Stimulated activated CD4-positive, alpha-beta T cell treated with anti-CD3 and anti-CD28 coated beads, Interleukin-15, amount 100 ng/mL, for 1 hour (primary cell): ENCODE measurements at regions not wholly inside any gene's neighbourhood (a gene's known extent, or its start where the extent isn't known, plus 50 kb on each side); places are given as distances from the start of the nearest gene placed in this dataset.
"Not testable (repeated sequence)": the region's sequence is repeated elsewhere in the genome, so short reads cannot be mapped to it uniquely, and the experiment has no call there.

ENCODE experiments used
- DNase-seq, 2 donors: peaks; one replicate each; pipeline ENCODE4 v3.0.0-alpha.2; 2020; ENCODE audit warnings: low read depth in 1 of 2, low spot score in 1 of 2

- DNase-seq, result no peak
These were observed 109.7 kb downstream of the RAMP3 start for GRCh38 chr7:45267262-45267661.

DNA sequence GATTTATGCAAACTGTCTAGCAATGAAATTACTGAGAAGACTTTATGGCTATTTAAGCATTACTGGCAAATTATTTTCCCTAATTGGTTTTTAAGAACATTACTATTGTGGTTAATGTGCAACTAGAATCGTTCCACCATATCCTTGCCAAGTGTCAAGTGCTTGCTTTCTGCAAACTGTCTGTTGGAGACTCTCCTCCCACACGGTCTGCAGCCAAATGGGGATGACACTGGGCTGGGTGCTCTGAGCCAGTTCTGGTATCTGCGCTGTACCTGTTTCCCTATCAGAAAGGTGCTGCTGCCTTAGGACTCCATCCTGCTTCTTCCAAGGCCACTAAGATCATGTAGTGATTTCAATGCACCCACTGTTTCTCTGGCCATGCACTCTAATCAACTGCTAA is 110.4 kb downstream of the RAMP3 start:
- no peak for DNase-seq

DNA sequence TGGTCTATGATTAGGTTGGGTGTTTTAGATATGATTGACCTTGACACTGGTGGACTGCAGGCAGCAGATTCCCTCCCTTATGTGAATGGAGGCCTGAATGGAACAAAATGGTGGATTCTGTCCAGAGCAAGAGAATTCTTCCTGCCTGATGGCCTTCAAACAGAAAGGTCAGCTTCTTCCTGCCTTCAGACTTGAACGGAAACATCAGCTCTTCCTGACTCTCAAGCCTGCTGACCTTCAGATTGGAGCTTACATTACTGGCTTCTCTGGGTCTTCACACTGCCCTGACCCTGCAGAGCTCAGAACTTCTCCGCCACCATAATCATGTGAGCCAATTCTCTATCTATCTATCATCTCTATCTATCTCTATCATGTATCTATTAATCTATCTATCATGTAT is 111.6 kb downstream of the RAMP3 start:
- DNase-seq, result no peak

DNA sequence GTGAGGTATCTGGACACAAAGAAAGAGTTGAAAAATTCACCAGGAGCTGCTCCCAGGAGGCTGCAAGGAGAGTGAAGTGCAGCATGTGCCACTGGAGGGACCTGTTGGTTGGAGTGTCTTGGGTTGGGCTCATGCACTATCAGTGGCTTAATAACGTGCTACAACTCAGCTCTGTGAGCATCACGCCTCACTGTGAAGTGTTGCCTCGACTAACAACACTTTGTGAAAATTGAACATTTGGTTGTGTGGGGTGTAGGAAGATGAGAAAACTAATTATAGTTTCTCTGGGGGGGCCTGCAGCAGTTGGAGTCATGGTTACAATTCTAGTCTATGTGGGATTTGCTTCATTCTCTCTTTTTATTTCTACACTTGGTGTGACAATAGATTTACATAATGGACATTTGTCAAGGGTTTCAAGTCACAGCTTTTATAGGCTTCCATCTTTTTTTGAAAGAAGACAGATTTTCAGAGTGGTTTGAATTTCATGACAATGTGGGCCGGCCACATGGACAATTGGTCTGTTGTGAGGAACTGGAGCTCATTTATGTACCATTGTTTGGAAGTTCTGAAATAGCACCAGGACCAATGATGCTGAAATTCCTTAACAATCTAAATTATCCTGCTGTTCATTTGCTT is 121.3 kb downstream of the RAMP3 start:
- DNase-seq, result no peak

DNA sequence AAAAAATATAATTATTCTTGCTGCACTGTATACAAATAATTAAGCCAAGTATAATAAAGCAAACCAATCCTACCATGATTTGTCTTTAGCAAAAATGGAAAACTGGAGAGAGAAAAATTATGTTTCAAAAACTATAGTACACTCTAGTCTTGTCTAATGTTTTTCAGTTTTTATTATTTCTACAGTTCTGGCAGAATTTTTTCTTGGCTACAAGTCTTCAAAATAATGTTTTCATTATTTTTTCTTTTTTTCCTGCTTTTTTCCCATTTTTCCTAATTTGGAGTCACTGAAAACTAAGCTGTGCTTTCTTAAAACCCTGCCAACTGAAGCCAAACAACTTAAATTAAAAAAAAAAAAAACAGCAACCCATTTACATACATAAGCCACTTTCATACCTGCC is 132.0 kb downstream of the RAMP3 start:
- DNase-seq, result not testable (repeated sequence)

GRCh38 chr7:45290880-45291279 is 133.3 kb downstream of the RAMP3 start:
- no peak for DNase-seq

DNA sequence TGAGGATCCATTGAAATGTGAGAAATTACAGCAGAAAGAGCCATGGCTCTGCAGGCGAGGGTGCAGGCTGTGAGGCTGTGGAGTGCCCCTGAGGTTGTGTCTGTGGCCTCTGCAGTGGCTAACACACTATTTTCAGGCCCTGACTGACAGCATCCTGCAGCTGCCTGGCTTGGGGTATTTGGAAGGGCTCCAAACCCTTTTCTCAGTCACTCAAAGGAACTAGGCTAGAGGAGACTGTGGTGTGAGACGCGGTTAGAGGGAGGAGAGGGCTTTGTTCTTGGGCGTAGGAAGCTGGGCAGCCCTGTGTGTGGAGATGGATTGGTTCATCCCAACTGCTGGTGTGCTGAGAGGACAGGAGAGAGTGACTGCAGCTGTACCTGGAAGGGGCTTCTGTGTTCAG is 134.9 kb downstream of the RAMP3 start:
- no peak for DNase-seq

GRCh38 chr7:45293295-45293942 is 135.8 kb downstream of the RAMP3 start:
- DNase-seq, result no peak

- DNase-seq, result no peak
These were observed 137.0 kb downstream of the RAMP3 start for GRCh38 chr7:45294559-45294958.

DNA sequence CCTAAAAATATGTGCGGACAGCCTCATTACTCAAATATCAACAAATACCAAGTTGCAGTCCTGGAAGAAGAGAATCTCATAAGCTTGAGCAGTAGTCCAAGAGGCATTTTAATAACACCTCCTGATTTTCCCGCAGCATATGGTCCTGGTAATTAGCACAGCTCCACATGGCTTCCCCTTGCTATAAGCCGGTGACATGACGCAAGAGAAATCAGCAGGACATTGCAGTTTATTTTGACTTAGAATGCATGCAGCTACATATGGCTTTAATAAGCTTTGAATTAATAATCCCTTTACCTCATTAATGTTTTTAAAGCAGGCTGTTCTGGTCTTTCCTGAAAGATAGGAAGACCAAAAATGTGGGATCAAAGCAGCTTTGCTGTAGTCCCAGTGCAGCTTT is 137.6 kb downstream of the RAMP3 start:
- DNase-seq, result no peak

DNA sequence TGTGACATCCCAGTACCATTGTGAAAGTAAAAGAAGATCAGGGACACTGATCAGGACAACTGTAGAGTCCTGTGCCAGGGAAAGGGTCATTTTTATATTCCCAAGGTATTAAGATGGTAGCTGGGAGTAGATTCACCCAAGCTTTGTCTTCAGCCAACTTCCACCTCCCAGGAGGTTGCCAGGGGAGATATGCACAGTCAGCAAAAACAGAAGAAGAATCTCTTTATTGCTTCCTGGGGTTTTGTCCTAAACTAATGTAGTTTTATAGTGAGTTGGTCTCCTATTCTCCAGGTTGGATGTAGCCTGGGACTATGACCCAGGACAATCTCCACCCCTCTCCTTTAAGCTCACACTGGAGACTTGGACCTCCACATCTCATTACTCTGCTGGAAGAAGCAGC is 139.2 kb downstream of the RAMP3 start:
- no peak for DNase-seq

- no peak for DNase-seq
These were observed 149.2 kb downstream of the RAMP3 start for GRCh38 chr7:45306752-45307305.

GRCh38 chr7:45311597-45311996 is 154.0 kb downstream of the RAMP3 start:
- no peak for DNase-seq

DNA sequence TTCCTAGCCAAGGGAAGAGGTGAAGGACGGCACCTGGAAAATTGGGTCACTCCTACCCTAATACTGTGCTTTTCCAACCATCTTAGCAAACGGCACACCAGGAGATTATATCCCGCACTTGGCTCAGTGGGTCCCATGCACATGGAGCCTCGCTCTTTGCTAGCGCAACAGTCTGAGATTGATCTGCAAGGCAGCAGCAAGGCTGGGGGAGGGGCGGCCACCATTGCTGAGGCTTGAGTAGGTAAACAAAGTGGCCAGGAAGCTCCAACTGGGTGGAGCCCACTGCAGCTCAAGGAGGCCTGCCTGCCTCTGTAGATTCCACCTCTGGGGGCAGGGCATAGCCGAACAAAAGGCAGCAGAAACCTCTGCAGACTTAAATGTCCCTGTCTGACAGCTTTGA is 157.9 kb downstream of the RAMP3 start:
- not testable (repeated sequence) for DNase-seq

- DNase-seq, result no peak
These were observed 167.2 kb downstream of the RAMP3 start for GRCh38 chr7:45324683-45325237.

DNA sequence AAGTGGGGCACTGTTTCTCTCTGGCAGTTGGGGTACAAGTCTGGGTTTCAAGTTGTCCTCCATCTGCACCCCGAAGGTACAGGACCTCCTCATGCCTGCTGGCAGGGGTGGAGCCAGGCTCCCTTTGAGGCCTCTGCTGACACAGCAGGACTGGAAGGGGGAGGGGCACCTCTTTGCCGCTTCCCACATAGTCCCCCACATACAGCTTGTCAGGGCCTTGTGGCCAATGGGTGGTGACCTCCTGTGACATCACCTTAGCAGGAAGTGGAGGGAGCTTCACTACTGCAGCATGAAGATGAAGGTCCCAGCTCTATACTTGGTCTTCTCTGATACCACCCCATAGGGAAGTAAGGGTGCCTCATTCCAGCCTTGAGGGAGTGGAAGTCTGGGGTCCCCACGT is 167.8 kb downstream of the RAMP3 start:
- no peak for DNase-seq

GRCh38 chr7:45328403-45328981 is 170.9 kb downstream of the RAMP3 start:
- no peak for DNase-seq

DNA sequence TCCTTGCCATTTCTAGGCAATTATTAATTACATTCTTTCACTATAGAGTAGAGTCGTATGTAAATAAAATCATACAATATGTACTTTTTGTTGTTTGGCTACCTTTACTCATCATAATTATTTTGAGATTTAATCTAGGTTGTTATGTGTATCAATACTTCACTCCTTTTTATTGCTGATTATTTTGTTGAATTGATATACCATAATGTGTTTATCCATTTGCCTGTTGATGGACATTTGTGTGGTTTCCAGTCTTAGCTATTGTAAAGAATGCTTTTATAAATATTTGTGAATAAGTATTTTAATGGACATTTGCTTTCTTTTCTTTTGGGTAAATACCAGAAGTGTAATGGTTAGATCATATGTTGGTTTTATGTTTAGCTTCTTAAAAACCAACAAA is 174.0 kb downstream of the RAMP3 start:
- no peak for DNase-seq

DNA sequence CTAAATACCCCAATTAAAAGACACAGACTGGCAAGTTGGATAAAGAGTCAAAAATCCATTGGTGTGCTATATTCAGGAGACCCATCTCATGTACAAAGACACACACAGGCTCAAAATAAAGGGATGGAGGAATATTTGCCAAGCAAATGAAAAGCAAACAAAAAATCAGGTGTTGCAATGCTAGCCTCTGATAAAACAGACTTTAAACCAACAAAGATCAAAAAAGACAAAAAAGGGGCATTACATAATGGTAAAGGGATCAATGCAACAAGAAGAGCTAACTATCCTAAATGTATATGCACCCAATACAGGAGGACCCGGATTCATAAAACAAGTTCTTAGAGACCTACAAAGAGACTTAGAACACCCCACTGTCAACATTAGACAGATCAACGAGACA is 177.4 kb downstream of the RAMP3 start:
- DNase-seq, result not testable (repeated sequence)

- DNase-seq, result no peak
These were observed 184.6 kb downstream of the RAMP3 start for GRCh38 chr7:45342236-45342635.

GRCh38 chr7:45343746-45344145 is 186.2 kb downstream of the RAMP3 start:
- DNase-seq, result no peak

- DNase-seq, result no peak
These were observed 190.2 kb downstream of the RAMP3 start for GRCh38 chr7:45347804-45348203.
